AG04449 (cell line): ENCODE measurements at regions not wholly inside any gene's neighbourhood (a gene's known extent, or its start where the extent isn't known, plus 50 kb on each side); places are given as distances from the start of the nearest gene placed in this dataset.
"Not testable (repeated sequence)": the region's sequence is repeated elsewhere in the genome, so short reads cannot be mapped to it uniquely, and the experiment has no call there.

Source experiments
- CTCF ChIA-PET: fragments of 350-600 bp; formaldehyde crosslinking; extraction: SDS; loops from one replicate; lab custom pipeline; 2021; ENCODE audit warnings: antibody characterized with exemption; lab: Yijun Ruan, JAX
- POLR2A ChIA-PET: fragments of 400-600, 350-600 bp; formaldehyde crosslinking; extraction: SDS; loops from one replicate; lab custom pipeline; 2020; ENCODE audit warnings: antibody characterized with exemption, inconsistent platforms; lab: Yijun Ruan, JAX
- DNase-seq: peaks from one replicate; pipeline ENCODE4 v3.0.0-alpha.2; 2010; ENCODE audit warnings: low read depth, low spot score
- H3K4me3 ChIP-seq: 2 replicates; pipeline ENCODE4 v1.5.1; 2011; ENCODE audit warnings: low read depth, mild to moderate bottlenecking, control low read depth, low read length

- DNase-seq, H3K4me3 ChIP-seq, POLR2A ChIA-PET, CTCF ChIA-PET: not testable (repeated sequence)
These were observed 259.3 kb downstream of the NPIPA7 start for GRCh38 chr16:16638231-16638630.

- POLR2A ChIA-PET, result not testable (repeated sequence)
These were observed 259.8 kb downstream of the NPIPA7 start for GRCh38 chr16:16638714-16639113.

GRCh38 chr16:16643828-16644227 lies 264.9 kb downstream of the NPIPA7 start:
- DNase-seq, CTCF ChIA-PET, H3K4me3 ChIP-seq, POLR2A ChIA-PET: not testable (repeated sequence)

More at GRCh38 chr16:16638714-16639113, 259.8 kb downstream of the NPIPA7 start:
- H3K4me3 ChIP-seq, CTCF ChIA-PET, DNase-seq: not testable (repeated sequence)

GRCh38 chr16:16648002-16648401 lies 269.1 kb downstream of the NPIPA7 start:
- H3K4me3 ChIP-seq, POLR2A ChIA-PET, DNase-seq, CTCF ChIA-PET: not testable (repeated sequence)

- POLR2A ChIA-PET, CTCF ChIA-PET, H3K4me3 ChIP-seq, DNase-seq: not testable (repeated sequence)
These were observed 293.4 kb downstream of the NPIPA7 start for GRCh38 chr16:16672180-16672812.

GRCh38 chr16:16674820-16675219 lies 295.9 kb downstream of the NPIPA7 start:
- CTCF ChIA-PET, DNase-seq, POLR2A ChIA-PET, H3K4me3 ChIP-seq: not testable (repeated sequence)

GRCh38 chr16:16721849-16722248 lies 342.9 kb downstream of the NPIPA7 start:
- H3K4me3 ChIP-seq, CTCF ChIA-PET, DNase-seq, POLR2A ChIA-PET: not testable (repeated sequence)

GRCh38 chr16:16722666-16723065 lies 343.7 kb downstream of the NPIPA7 start:
- DNase-seq, CTCF ChIA-PET, POLR2A ChIA-PET, H3K4me3 ChIP-seq: not testable (repeated sequence)

- POLR2A ChIA-PET, H3K4me3 ChIP-seq, CTCF ChIA-PET, DNase-seq: not testable (repeated sequence)
These were observed 345.0 kb downstream of the NPIPA7 start for GRCh38 chr16:16723819-16724519.

GRCh38 chr16:16727048-16727447 lies 348.1 kb downstream of the NPIPA7 start:
- H3K4me3 ChIP-seq, POLR2A ChIA-PET, CTCF ChIA-PET, DNase-seq: not testable (repeated sequence)

- CTCF ChIA-PET, H3K4me3 ChIP-seq, DNase-seq, POLR2A ChIA-PET: not testable (repeated sequence)
These were observed 363.6 kb downstream of the NPIPA7 start for GRCh38 chr16:16742573-16742972.

GRCh38 chr16:16754992-16755667 lies 376.2 kb downstream of the NPIPA7 start:
- POLR2A ChIA-PET, DNase-seq, H3K4me3 ChIP-seq, CTCF ChIA-PET: not testable (repeated sequence)
